DOHH2 (cell line): ENCODE measurements at regions not wholly inside any gene's neighbourhood (a gene's known extent, or its start where the extent isn't known, plus 50 kb on each side); places are given as distances from the start of the nearest gene placed in this dataset.

Source experiments
- H3F3A ChIP-seq: fragments of 200-600 bp; sonication (generic), shearing (Covaris generic); 2 replicates; pipeline ENCODE4 v1.6.0; 2016; ENCODE audit warnings: antibody characterized with exemption, mild to moderate bottlenecking; ENCODE audit not compliant: control insufficient read depth, insufficient read depth
- H3K27ac ChIP-seq: fragments of 200-600 bp; sonication (generic); 2 replicates; pipeline ENCODE4 v1.5.1; 2014; ENCODE audit warnings: low read depth, mild to moderate bottlenecking, low read length, moderate library complexity
- H3K27me3 ChIP-seq: fragments of 200-600 bp; sonication (generic); 2 replicates; pipeline ENCODE4 v1.6.1; 2014; ENCODE audit warnings: mild to moderate bottlenecking, low read length, mixed read lengths; ENCODE audit not compliant: control insufficient read depth
- H3K36me3 ChIP-seq: fragments of 200-600 bp; sonication (generic); 2 replicates; pipeline ENCODE4 v1.6.1; 2014; ENCODE audit warnings: mild to moderate bottlenecking, low read length, moderate library complexity, mixed read lengths; ENCODE audit not compliant: control insufficient read depth
- H3K4me1 ChIP-seq: fragments of 200-600 bp; sonication (generic); 2 replicates; pipeline ENCODE4 v1.6.1; 2014; ENCODE audit warnings: mild to moderate bottlenecking, low read length, mixed read lengths; ENCODE audit not compliant: control insufficient read depth
- H3K4me2 ChIP-seq: fragments of 200-600 bp; sonication (generic); 2 replicates; pipeline ENCODE4 v1.6.0; 2014; ENCODE audit warnings: mild to moderate bottlenecking, low read length, moderate library complexity
- H3K4me3 ChIP-seq: fragments of 200-600 bp; sonication (generic); 2 replicates; pipeline ENCODE4 v1.5.1; 2014; ENCODE audit warnings: mild to moderate bottlenecking, low read length, mixed read lengths
- H3K79me2 ChIP-seq: fragments of 200-600 bp; sonication (generic); 2 replicates; pipeline ENCODE4 v1.6.1; 2014; ENCODE audit warnings: mild to moderate bottlenecking, low read length, mixed read lengths; ENCODE audit not compliant: control insufficient read depth
- H3K9me2 ChIP-seq: fragments of 200-600 bp; sonication (generic); replicated peaks from 2 replicates; pipeline ENCODE4 v1.6.1; 2014; ENCODE audit warnings: mild to moderate bottlenecking, low read length, mixed read lengths; ENCODE audit not compliant: control insufficient read depth
- H3K9me3 ChIP-seq: fragments of 200-600 bp; sonication (generic); 2 replicates; pipeline ENCODE4 v1.6.1; 2014; ENCODE audit warnings: antibody characterized with exemption, low read length, mixed read lengths; ENCODE audit not compliant: control insufficient read depth, insufficient read depth
- H4K20me1 ChIP-seq: fragments of 200-600 bp; sonication (generic); 2 replicates; pipeline ENCODE4 v1.6.0; 2014; ENCODE audit warnings: low read depth, mild to moderate bottlenecking, antibody characterized with exemption, low read length, moderate library complexity; ENCODE audit not compliant: control insufficient read depth, insufficient read depth
- EZH2phosphoT487 ChIP-seq: fragments of 200-600 bp; sonication (generic); IDR thresholded peaks from 2 replicates; pipeline ENCODE4 v1.6.1; 2017; ENCODE audit warnings: borderline replicate concordance, mild to moderate bottlenecking, antibody characterized with exemption, low read length, moderate library complexity, mixed read lengths
- TF ChIP-seq, protein P1 (sequence below): fragments of 200-600 bp; sonication (generic); IDR thresholded peaks from one replicate; pipeline ENCODE4 v1.5.1; 2014; ENCODE audit warnings: antibody characterized with exemption, mild to moderate bottlenecking, low read depth, low read length; ENCODE audit not compliant: poor library complexity, severe bottlenecking

GRCh38 chr1:188599313-188599712 is 1770.6 kb downstream of the PLA2G4A start:
- Histone ChIP-seq H3K4me3 (no peak overlapping the region), H3K4me2 (no peak overlapping the region), H3K79me2 (no peaks in the 10 kb centered on the region), H3F3A (no peaks in the 10 kb centered on the region), H3K27ac (no peak overlapping the region), H3K9me2 (no peaks in the 10 kb centered on the region), H3K27me3 (no peaks in the 10 kb centered on the region), H3K36me3 (no peaks in the 10 kb centered on the region), H3K4me1 (no peaks in the 10 kb centered on the region), H3K9me3 (no peaks in the 10 kb centered on the region), H4K20me1 (no peaks in the 10 kb centered on the region)
- TF ChIP-seq, protein P1, sequence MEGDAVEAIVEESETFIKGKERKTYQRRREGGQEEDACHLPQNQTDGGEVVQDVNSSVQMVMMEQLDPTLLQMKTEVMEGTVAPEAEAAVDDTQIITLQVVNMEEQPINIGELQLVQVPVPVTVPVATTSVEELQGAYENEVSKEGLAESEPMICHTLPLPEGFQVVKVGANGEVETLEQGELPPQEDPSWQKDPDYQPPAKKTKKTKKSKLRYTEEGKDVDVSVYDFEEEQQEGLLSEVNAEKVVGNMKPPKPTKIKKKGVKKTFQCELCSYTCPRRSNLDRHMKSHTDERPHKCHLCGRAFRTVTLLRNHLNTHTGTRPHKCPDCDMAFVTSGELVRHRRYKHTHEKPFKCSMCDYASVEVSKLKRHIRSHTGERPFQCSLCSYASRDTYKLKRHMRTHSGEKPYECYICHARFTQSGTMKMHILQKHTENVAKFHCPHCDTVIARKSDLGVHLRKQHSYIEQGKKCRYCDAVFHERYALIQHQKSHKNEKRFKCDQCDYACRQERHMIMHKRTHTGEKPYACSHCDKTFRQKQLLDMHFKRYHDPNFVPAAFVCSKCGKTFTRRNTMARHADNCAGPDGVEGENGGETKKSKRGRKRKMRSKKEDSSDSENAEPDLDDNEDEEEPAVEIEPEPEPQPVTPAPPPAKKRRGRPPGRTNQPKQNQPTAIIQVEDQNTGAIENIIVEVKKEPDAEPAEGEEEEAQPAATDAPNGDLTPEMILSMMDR, result no peak
- TF ChIP-seq EZH2phosphoT487, result no peak

DNA sequence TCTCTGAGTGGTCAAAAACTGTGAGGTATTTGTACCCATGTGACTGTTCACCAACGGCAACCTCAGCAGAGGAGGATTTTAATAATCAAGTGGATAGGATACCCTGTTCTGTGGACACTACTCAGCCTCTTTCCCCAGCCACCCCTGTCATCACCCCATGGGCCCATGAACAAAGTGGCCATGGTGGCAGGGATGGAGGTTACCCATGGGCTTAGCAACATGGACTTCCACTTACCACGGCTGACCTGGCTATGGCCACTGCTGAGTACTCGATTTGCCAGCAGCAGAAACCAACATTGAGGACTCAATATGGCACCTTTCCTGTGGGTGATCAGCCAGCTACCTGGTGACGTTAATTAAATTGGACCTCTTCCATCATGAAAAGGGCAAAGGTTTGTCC is 1782.7 kb downstream of the PLA2G4A start:
- H3F3A ChIP-seq, result no peaks in the 10 kb centered on the region
- H3K9me2 ChIP-seq, result no peaks in the 10 kb centered on the region
- no peaks in the 10 kb centered on the region for H3K27me3 ChIP-seq
- no peaks in the 10 kb centered on the region for H3K4me1 ChIP-seq
- no peaks in the 10 kb centered on the region for H3K79me2 ChIP-seq
- H3K27ac ChIP-seq, result no peak overlapping the region
- no peak for TF ChIP-seq EZH2phosphoT487
- TF ChIP-seq, protein P1, result no peak
- H3K4me3 ChIP-seq, result no peak overlapping the region
- H3K9me3 ChIP-seq, result no peaks in the 10 kb centered on the region
- no peaks in the 10 kb centered on the region for H4K20me1 ChIP-seq
- no peak overlapping the region for H3K4me2 ChIP-seq
- H3K36me3 ChIP-seq, result no peaks in the 10 kb centered on the region

DNA sequence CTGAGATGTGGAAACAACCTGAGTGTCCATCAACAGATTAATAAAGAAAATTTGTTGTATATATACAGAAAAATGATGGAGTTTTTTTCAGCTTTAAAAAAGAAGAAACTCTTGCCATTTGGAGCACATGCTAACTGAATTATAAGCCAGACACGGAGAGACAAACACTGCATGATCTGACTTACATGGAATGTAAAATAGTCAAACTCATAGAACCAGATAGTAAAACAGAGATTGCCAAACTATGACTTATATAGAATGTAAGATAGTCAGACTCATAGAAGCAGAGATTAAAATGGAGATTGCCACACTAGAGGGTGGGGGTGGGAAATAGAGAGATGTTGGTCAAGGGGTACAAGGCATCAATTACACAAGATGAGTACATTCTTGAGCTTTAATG is 1786.6 kb downstream of the PLA2G4A start:
- Histone ChIP-seq H3F3A (no peaks in the 10 kb centered on the region), H3K36me3 (no peaks in the 10 kb centered on the region), H3K27me3 (no peaks in the 10 kb centered on the region), H3K9me3 (no peaks in the 10 kb centered on the region), H3K4me1 (no peaks in the 10 kb centered on the region), H3K79me2 (no peaks in the 10 kb centered on the region), H3K27ac (no peak overlapping the region), H4K20me1 (no peaks in the 10 kb centered on the region), H3K4me2 (no peak overlapping the region), H3K4me3 (no peak overlapping the region), H3K9me2 (no peaks in the 10 kb centered on the region)
- TF ChIP-seq, protein P1, result no peak
- TF ChIP-seq EZH2phosphoT487, result no peak

- H3K4me1 ChIP-seq, result no peaks in the 10 kb centered on the region
- H3K79me2 ChIP-seq, result no peaks in the 10 kb centered on the region
- TF ChIP-seq, protein P1, result no peak
- no peak for TF ChIP-seq EZH2phosphoT487
- no peak overlapping the region for H3K27ac ChIP-seq
- no peaks in the 10 kb centered on the region for H4K20me1 ChIP-seq
- H3K27me3 ChIP-seq, result no peaks in the 10 kb centered on the region
- no peaks in the 10 kb centered on the region for H3K9me2 ChIP-seq
- no peak overlapping the region for H3K4me3 ChIP-seq
- no peak overlapping the region for H3K4me2 ChIP-seq
- no peaks in the 10 kb centered on the region for H3F3A ChIP-seq
- H3K9me3 ChIP-seq, result no peaks in the 10 kb centered on the region
- H3K36me3 ChIP-seq, result no peaks in the 10 kb centered on the region
These were observed 1791.5 kb downstream of the PLA2G4A start for GRCh38 chr1:188620236-188620635.
